ENCODE measurements at regions not wholly inside any gene's neighbourhood (a gene's known extent, or its start where the extent isn't known, plus 50 kb on each side); places are given as distances from the start of the nearest gene placed in this dataset.

- TF ChIP-seq CTCF (IDR thresholded peaks at IDR 0.05), result no peak
- no peak for TF ChIP-seq EP300 (IDR thresholded peaks at IDR 0.05)
These were observed 511.7 kb upstream of the UBE2E2 start for GRCh38 chr3:22691407-22691806.
